PC-9 (cell line): ENCODE measurements at regions not wholly inside any gene's neighbourhood (a gene's known extent, or its start where the extent isn't known, plus 50 kb on each side); places are given as distances from the start of the nearest gene placed in this dataset.

ENCODE experiments used
- EZH2 ChIP-seq: fragments of 200-600 bp; sonication (generic); IDR thresholded peaks from 2 replicates; pipeline ENCODE4 v1.8.0; 2017; ENCODE audit warnings: antibody characterized with exemption, low read depth
- TF ChIP-seq, protein P1 (sequence below): fragments of 200-600 bp; sonication (generic); conservative IDR thresholded peaks from 2 replicates; pipeline ENCODE4 v1.6.1; 2017; ENCODE audit warnings: mixed run types, antibody characterized with exemption, mild to moderate bottlenecking, moderate library complexity

- TF ChIP-seq, protein P1, sequence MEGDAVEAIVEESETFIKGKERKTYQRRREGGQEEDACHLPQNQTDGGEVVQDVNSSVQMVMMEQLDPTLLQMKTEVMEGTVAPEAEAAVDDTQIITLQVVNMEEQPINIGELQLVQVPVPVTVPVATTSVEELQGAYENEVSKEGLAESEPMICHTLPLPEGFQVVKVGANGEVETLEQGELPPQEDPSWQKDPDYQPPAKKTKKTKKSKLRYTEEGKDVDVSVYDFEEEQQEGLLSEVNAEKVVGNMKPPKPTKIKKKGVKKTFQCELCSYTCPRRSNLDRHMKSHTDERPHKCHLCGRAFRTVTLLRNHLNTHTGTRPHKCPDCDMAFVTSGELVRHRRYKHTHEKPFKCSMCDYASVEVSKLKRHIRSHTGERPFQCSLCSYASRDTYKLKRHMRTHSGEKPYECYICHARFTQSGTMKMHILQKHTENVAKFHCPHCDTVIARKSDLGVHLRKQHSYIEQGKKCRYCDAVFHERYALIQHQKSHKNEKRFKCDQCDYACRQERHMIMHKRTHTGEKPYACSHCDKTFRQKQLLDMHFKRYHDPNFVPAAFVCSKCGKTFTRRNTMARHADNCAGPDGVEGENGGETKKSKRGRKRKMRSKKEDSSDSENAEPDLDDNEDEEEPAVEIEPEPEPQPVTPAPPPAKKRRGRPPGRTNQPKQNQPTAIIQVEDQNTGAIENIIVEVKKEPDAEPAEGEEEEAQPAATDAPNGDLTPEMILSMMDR = no peak
- TF ChIP-seq EZH2 = no peak
Measured at GRCh38 chr5:133869519-133870335, 98.7 kb downstream of the C5orf15 start.
